NCI-H2171 treated with DMSO at 0.1 percent for 48 hours (cell line): ENCODE measurements at regions not wholly inside any gene's neighbourhood (a gene's known extent, or its start where the extent isn't known, plus 50 kb on each side); places are given as distances from the start of the nearest gene placed in this dataset.
A peak's percentile ranks its signal among the peaks of the same experiment; 100 is the strongest.

ENCODE experiments used
- DNase-seq: peaks from one replicate; lab custom pipeline; 2025; lab: John Stamatoyannopoulos, UW

GRCh38 chr2:173669888-173670287 lies 295.3 kb downstream of the SP3 start:
- DNase-seq = no peak

- no peak for DNase-seq
Measured at GRCh38 chr2:173672573-173673340, 292.4 kb downstream of the SP3 start.

- peak; percentile 97 for DNase-seq
Measured at GRCh38 chr2:173673640-173674039, 291.5 kb downstream of the SP3 start.

DNA sequence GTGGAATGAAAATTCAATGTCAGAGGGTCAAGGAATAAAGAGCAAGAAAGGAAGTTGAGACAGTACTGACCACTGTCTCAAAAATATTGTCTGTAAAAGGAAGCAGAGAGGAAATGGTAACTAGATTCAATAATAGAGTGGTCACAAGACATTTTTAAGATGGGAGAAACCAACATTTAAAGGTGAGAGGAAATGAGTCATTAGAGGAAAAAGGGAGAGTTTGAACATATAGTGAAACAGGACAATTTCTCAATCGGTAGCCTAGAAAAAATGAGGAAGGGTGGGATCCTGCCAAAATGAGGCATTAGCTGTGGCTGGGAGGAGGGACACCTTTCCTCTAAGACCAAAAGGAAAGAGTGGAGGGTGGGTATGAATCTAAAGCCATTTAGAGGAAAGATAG lies 288.5 kb downstream of the SP3 start:
- no peak for DNase-seq

DNA sequence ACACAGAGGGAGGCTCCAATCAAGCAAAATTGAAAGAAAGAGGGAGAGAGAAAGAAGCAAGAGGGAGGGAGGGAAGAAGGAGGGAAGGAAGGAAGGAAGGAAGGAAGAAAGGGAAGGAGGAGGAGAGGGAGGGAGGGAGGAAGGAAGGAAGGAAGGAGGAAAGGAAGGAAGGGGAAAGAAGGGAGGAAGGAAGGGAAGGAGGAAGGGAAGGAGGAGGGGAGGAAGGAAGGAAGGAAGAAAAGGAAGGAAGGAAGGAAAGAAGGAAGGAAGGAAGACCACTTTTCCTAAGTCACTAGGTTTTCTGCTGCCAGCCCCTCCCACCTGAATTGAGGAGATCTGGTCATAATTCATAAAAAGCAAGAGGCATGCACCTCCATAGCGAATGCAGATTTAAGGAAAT lies 287.0 kb downstream of the SP3 start:
- no peak for DNase-seq

DNA sequence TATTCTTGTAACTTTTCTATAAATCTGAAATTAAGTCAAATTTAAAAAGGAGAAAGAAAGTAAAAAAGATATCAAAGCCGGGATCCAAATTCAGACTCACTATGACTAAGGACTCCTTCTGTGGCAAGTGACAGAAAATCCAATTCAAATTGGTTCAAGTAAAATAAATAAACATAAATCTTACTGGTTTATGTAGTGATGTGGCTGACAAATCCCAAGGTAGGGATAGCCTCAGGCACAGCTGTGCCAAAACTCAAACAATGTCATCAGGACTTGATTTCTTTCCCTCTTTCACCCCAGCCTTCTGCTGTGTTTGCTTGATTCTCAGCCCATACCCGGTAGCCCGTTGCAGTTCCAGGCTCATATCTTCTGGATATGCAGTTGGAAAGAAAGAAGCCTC lies 284.6 kb downstream of the SP3 start:
- DNase-seq = no peak

DNA sequence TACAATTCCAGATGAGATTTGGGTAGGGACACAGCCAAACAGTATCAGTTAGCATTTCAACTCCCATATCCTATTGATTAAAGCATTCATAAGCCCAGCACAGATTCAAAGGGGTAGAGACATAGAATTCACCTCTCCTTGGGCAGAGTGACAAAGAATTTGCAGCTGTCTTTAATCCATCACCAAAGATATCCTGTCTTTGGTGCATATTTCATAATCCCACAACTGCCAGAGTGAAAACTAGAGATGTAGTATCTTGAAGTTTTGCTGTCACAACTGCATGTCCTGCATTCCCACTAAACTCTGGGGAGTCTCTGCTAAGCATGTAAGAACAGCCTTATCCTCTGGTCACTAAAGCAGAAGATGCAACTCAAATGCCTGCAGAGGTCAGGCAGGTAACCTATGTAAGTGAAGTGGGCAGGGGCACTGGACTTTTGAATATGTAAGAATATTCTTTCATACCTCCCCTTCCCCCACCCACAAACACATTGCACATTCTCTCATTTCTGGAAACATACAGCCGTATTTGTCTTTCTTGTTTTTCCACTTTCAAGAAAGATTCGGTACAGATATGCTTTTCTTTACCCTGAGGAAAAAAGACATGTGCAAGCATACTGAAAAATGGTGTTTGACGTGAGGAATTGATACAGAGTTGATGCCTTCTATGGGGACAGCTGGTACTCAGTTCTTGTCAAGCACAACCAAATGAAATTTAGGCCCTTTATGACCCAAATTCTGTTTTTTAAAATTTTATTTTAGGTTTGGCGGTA lies 283.1 kb downstream of the SP3 start:
- DNase-seq = no peak

DNA sequence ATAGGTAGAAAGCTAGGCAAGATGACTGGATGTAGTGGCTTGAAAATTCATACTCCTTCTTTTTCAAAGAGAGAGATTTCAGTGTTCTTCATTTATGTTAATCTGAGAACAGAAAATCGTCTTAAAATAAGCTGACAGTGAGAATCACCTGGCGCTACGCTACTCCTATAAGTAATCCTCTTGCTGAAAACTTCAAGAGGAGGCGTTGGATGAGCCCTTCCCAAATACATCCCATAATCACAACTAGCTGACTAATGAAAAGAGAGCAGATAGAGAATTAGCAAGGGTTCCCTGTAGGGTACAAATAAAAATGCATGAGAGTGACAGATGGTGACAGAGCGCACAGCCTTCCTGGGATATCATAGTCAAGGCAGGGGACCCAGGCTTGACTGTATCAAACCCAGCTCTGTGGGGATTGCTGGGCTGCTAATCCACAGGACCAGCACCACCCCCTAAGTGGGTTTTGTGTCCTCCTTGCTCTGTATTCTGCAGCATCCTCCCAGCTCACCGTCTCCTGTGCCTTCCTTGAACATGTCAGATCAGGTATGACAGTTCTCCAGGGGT lies 280.2 kb downstream of the SP3 start:
- peak; percentile 48 for DNase-seq

- DNase-seq = no peak
Measured at GRCh38 chr2:173690349-173690748, 274.8 kb downstream of the SP3 start.

GRCh38 chr2:173692068-173692467 lies 273.1 kb downstream of the SP3 start:
- no peak for DNase-seq

GRCh38 chr2:173693044-173693589 lies 272.1 kb downstream of the SP3 start:
- no peak for DNase-seq

DNA sequence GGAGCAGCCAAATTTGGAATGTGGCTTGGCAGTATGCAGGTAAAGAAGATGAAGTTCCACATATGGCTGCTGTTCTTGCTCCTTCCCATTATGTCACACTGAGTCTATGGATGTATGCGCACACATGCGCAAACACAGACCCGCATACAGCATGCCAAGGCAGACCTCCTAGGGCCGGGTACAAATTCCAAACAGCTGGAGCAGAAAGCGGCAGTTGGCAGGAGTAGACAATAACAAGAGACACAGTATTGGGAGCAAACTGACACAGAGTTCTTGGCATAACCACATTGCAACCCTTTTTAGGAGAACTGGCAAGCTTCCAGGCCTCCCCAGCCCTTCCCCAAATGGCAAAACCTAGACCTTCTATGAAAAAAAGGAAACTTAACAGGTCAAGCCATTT lies 268.9 kb downstream of the SP3 start:
- peak; percentile 80 for DNase-seq

DNA sequence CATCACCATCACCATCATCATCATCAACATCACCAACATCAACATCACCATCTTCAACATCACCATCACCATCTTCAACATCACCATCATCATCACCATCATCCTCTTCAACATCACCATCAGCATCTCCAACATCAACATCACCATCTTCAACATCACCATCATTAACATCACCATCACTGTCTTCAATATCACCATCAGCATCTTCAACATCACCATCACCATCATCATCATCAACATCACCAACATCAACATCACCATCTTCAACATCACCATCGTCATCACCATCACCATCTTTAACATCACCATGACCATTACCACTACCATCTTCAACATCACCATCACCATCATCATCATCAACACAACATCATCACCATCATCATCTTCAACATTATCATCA lies 267.2 kb downstream of the SP3 start:
- DNase-seq = no peak

- DNase-seq = peak; percentile 24
Measured at GRCh38 chr2:173705656-173706055, 259.5 kb downstream of the SP3 start.

- DNase-seq = no peak
Measured at GRCh38 chr2:173706936-173707335, 258.2 kb downstream of the SP3 start.

- peak; percentile 22 for DNase-seq
Measured at GRCh38 chr2:173708806-173709205, 256.4 kb downstream of the SP3 start.

DNA sequence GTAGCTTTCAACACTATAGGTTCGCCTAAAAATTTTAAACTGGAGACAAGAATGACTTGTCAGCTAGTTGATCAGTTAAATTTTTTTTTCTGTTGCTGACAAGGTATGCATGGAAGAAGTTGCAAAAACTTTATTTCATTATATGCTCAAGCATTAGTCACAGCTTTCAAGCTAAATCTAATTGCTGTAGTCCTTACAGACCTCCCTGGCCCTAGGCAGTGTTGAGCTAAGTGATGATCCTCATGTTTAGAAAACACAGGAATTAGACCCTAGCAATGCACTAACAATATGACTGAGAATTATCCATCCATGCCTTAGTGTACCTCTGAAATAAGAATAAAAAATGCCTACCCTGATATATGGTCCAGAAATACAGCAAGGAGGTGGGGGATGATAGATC lies 253.4 kb downstream of the SP3 start:
- DNase-seq = no peak

GRCh38 chr2:173713904-173714555 lies 251.1 kb downstream of the SP3 start:
- DNase-seq = peak; percentile 95

- peak; percentile 96 for DNase-seq
Measured at GRCh38 chr2:173715441-173715840, 249.7 kb downstream of the SP3 start.

- no peak for DNase-seq
Measured at GRCh38 chr2:173716458-173717052, 248.6 kb downstream of the SP3 start.

DNA sequence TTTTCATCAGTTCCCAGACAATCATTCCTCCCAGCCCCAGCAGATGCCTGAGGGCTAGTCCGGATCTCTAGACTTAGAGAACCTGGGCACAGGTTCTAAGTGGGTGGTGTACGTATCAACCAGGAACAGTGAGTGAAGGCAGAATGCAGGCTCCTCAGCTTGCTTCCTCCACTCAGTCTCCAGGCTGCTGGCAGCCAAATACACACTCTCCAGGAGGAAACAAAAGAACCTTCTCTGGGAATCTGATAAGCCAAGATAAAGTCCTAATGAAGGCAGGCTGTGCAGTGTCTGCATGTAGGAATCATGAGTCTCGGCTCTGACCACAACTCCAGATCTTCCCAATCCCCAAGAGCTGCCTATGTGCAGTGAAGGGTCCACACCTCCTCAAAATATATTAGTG lies 245.7 kb downstream of the SP3 start:
- no peak for DNase-seq

DNA sequence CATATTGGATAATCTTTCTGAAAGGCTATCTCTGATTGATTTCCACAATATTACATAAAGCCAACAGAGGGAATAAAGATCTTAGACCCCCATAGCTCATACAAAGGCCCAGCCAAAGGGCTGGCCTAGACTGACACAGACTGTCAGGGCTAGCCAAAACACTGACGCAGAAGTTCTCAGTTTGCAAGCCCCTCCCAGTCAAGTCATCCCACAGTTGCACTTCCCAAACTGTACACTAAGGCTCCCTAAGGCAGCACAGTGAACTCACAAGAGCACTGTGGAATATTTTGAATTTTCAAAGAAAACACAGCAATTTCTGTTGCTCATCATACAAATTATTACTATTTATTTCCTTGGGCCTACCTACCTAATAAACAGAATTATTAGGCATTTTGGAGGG lies 244.9 kb downstream of the SP3 start:
- no peak for DNase-seq
